PFSK-1 (cell line): ENCODE measurements at regions not wholly inside any gene's neighbourhood (a gene's known extent, or its start where the extent isn't known, plus 50 kb on each side); places are given as distances from the start of the nearest gene placed in this dataset.

Source experiments
- FOXP2 ChIP-seq: optimal IDR thresholded peaks from 2 replicates; pipeline ENCODE3; 2011; ENCODE audit warnings: borderline replicate concordance, control low read depth, inconsistent platforms; ENCODE audit not compliant: insufficient read depth; ENCODE audit errors: extremely low read length, extremely low read depth
- POLR2AphosphoS5 ChIP-seq: IDR thresholded peaks from 2 replicates; pipeline ENCODE4 v1.6.1; 2012; ENCODE audit warnings: low read depth, mild to moderate bottlenecking, control low read depth, low read length, moderate library complexity
- REST ChIP-seq, 2 experiments: IDR thresholded peaks; 2 replicates each; pipeline versions ENCODE4 v1.6.1 to v1.8.0; 2011 to 2012; ENCODE audit warnings: low read depth in 2 of 2, low read length in 2 of 2, control low read depth in 1 of 2, inconsistent platforms in 1 of 2, mild to moderate bottlenecking in 1 of 2, moderate library complexity in 1 of 2; ENCODE audit not compliant: insufficient read depth in 1 of 2
- SIN3A ChIP-seq: IDR thresholded peaks from 2 replicates; pipeline ENCODE4 v1.6.1; 2012; ENCODE audit warnings: mild to moderate bottlenecking, low read length, moderate library complexity, borderline replicate concordance; ENCODE audit not compliant: insufficient read depth
- TAF1 ChIP-seq: IDR thresholded peaks from 2 replicates; pipeline ENCODE4 v1.6.1; 2012; ENCODE audit warnings: low read length, control low read depth, borderline replicate concordance; ENCODE audit not compliant: insufficient read depth

DNA sequence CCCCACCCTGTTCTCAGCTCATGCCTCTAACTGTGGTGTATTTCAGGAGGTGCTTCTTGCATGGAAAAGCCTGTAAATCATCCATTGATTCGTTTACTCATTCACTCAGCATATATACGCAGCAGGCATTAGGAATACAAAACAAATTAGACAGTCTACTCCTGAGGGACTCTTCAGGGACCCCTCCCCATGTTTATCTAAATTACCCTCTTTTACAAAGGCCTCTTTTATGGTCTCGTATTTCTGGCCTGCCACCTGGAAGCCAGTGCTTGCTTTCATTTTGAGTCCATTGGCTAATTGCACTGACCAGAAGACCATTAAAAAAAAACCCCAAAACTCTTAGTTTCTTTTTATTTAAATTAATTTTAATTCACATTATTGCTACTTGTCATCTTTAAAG is 134.4 kb downstream of the DACT1 start:
- TF ChIP-seq REST (IDR thresholded peaks at IDR 0.05; ENCODE audit: insufficient read depth in 1 of 2, low read depth in 2 of 2, low read length in 2 of 2): no peak
- TF ChIP-seq TAF1: no peak
- TF ChIP-seq FOXP2: no peak
- no peak for TF ChIP-seq POLR2AphosphoS5
- TF ChIP-seq SIN3A: no peak

- TF ChIP-seq REST (IDR thresholded peaks at IDR 0.05; ENCODE audit: insufficient read depth in 1 of 2, low read depth in 2 of 2, low read length in 2 of 2): no peak
Observed at GRCh38 chr14:58772794-58773620, 135.2 kb downstream of the DACT1 start.

DNA sequence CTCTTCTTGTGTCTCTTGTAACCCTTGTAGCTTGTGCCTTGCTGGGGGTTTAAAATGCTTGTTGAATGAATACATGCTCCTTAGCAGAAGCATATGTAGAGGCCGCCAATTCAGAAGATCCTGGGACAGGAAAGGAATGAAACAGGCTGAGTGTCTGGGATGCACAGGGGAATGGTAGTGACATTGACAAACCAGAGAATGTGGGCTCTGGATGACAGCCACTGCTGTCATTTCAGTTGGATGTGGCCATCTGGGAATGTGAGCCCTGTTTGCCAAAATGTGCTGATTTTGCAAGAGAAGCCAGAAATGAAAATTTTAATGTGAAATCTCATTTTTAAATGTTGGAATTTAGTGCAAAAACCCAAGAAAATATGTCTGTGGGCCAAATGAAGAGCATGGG is 136.8 kb downstream of the DACT1 start:
- TF ChIP-seq POLR2AphosphoS5: no peak
- TF ChIP-seq TAF1: no peak
- TF ChIP-seq SIN3A: no peak

GRCh38 chr14:58776516-58776915 is 138.8 kb downstream of the DACT1 start:
- TF ChIP-seq REST (IDR thresholded peaks at IDR 0.05; ENCODE audit: insufficient read depth in 1 of 2, low read depth in 2 of 2, low read length in 2 of 2) (no peak), SIN3A (no peak), FOXP2 (no peak), TAF1 (no peak), POLR2AphosphoS5 (no peak)

DNA sequence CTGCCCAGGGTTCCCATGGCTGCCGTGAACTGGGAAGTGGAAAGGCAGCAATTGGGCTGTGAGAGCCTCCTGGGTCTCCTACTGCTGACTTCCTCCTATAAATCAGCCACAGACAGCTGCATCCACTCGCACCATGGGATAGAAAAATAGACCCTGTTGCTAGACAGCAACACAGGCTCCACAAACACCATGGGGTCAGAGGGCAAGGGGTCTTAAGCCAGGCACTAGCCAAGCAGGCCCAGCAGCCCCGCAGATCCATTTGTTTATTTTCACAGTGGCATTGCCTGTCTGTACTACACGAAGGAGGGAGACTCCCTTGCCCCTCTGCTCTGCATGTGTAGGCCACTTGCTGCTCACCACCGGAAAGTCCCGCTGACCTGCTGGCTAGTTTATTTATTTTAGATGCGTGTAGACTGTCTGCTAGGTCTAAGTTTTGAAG is 139.8 kb downstream of the DACT1 start:
- TF ChIP-seq REST (IDR thresholded peaks at IDR 0.05; ENCODE audit: insufficient read depth in 1 of 2, low read depth in 2 of 2, low read length in 2 of 2) (peak in 1 of 2 experiments; percentile 35; a peak in 1 of 4 replicates), TAF1 (no peak), FOXP2 (peak; percentile 26), POLR2AphosphoS5 (no peak), SIN3A (no peak; the same call in 1 of the 2 replicates)
